Astrocyte of the spinal cord (primary cell): ENCODE measurements at regions not wholly inside any gene's neighbourhood (a gene's known extent, or its start where the extent isn't known, plus 50 kb on each side); places are given as distances from the start of the nearest gene placed in this dataset.

Source experiments
- DNase-seq: peaks from one replicate; pipeline ENCODE4 v3.0.0; 2011; ENCODE audit warnings: low read depth, low spot score
- H3K4me3 ChIP-seq: 2 replicates; pipeline ENCODE4 v1.5.1; 2011; ENCODE audit warnings: low read depth, mild to moderate bottlenecking, low read length, moderate library complexity
- CTCF ChIP-seq: IDR thresholded peaks from 2 replicates; pipeline ENCODE4 v1.5.1; 2012; ENCODE audit warnings: low read depth, mild to moderate bottlenecking, low read length, inconsistent platforms
- in situ Hi-C: cut with HindIII; loops from 2 replicates; pipeline ENCODE4 v1.10.0; 2017; ENCODE audit warnings: low sequenced_read_pairs

GRCh38 chr11:70816156-70816678 lies 417.9 kb downstream of the CTTN start:
- TF ChIP-seq CTCF, result no peak
- in situ Hi-C loops, result no loop called here
- H3K4me3 ChIP-seq, result no peak overlapping the region
- DNase-seq, result no peak

- no peak overlapping the region for H3K4me3 ChIP-seq
- DNase-seq, result no peak
- no peak for TF ChIP-seq CTCF
- in situ Hi-C loops, result no loop called here
Measured at GRCh38 chr11:70818351-70818750, 420.0 kb downstream of the CTTN start.

- TF ChIP-seq CTCF, result no peak
- DNase-seq, result no peak
- no peak overlapping the region for H3K4me3 ChIP-seq
- in situ Hi-C loops, result no loop called here
Measured at GRCh38 chr11:70819022-70819421, 420.7 kb downstream of the CTTN start.

- no peak for DNase-seq
- TF ChIP-seq CTCF, result no peak
- in situ Hi-C loops, result no loop called here
- H3K4me3 ChIP-seq, result no peak overlapping the region
Measured at GRCh38 chr11:70820311-70820710, 422.0 kb downstream of the CTTN start.

GRCh38 chr11:70820712-70821111 lies 422.4 kb downstream of the CTTN start:
- H3K4me3 ChIP-seq, result no peak overlapping the region
- DNase-seq, result no peak
- in situ Hi-C loops, result no loop called here
- no peak for TF ChIP-seq CTCF

- no peak overlapping the region for H3K4me3 ChIP-seq
- in situ Hi-C loops, result no loop called here
- no peak for TF ChIP-seq CTCF
- no peak for DNase-seq
Measured at GRCh38 chr11:70823771-70824170, 425.4 kb downstream of the CTTN start.

GRCh38 chr11:70824605-70825245 lies 426.4 kb downstream of the CTTN start:
- no peak for DNase-seq
- no peak for TF ChIP-seq CTCF
- H3K4me3 ChIP-seq, result no peak overlapping the region
- in situ Hi-C loops, result no loop called here
